HG03439 (cell line): ENCODE measurements at regions not wholly inside any gene's neighbourhood (a gene's known extent, or its start where the extent isn't known, plus 50 kb on each side); places are given as distances from the start of the nearest gene placed in this dataset.
"Not testable (repeated sequence)": the region's sequence is repeated elsewhere in the genome, so short reads cannot be mapped to it uniquely, and the experiment has no call there.

Experiments
- ATAC-seq: cut with Tn5 transposase; IDR thresholded peaks from one replicate; pipeline ENCODE4 v1.9.1; 2021; ENCODE audit warnings: mild to moderate bottlenecking, moderate library complexity; ENCODE audit not compliant: unreplicated experiment

GRCh38 chr7:101679653-101680173, 50.6 kb upstream of the MYL10 start:
- ATAC-seq: not testable (repeated sequence)

GRCh38 chr7:101680406-101681145, 51.5 kb upstream of the MYL10 start:
- no peak for ATAC-seq

- no peak for ATAC-seq
Observed at GRCh38 chr7:101681170-101682007, 52.3 kb upstream of the MYL10 start.

DNA sequence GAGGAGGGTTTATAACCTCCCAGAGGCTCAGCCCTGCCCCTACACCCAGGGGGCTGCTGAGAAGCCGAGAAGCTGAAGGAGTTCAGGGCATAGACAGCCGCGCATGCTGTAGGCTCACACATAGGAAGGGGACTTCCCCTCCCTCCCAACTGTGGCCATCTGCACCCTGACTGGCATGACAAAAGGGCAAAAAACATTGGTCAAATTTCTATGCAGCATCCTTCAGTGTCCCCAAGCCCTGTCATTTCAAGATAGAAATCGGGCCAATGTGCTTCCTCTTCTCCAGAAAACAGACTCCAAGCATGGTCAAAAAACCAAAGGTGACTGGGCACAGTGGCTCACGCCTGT, 55.9 kb upstream of the MYL10 start:
- ATAC-seq: no peak

DNA sequence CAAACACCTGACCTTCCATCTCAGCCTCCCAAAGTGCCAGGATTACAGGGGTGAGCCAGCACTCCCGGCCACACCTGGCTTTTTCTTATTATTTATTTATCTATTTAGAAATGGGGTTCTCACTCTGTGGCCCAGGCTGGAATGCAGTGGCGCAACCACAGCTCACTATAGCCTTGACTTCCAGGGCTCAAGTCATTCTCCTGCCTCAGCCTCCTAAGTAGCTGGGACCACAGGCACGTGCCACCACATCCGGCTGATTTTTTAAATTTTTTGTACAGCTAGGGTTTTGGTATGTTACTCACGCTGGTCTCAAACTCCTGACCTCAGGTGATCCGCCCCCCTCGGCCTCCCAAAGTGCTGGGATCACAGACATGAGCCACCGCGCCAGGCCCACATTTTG, 56.9 kb upstream of the MYL10 start:
- no peak for ATAC-seq

- ATAC-seq: no peak
Observed at GRCh38 chr7:101687081-101687480, 58.0 kb upstream of the MYL10 start.

GRCh38 chr7:101687791-101688182, 58.7 kb upstream of the MYL10 start:
- no peak for ATAC-seq

DNA sequence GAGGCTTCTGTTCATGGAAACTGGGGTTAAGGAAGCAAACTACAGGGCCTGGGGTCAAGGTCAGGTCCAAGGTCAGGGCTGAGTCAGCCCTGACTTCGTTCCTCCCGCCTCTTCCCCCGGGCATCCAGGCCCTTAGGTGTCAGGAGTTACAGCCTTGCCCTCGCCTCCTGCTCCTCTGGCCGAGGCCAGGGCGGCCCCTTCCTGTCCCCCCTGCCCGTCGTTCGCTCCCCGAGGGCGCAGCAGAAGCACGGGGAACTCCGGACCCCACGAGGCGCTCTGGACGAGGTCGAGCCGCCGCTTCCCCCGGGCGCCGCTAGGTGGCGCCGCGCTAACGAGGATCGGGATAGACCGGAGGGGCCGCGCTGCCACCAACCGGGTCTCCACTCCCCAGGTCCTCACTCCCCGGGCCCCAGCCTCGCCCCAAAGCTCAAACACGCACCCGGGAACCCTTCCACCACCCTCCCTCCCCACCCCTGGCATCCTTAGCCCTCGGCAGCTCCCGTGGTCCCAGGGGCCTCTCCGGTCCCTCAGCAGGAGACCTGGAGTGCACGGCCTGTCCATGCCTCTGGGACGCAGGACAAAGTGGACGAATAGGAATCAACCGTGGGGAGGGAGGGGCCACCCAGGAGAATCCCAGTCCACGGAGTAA, 59.2 kb upstream of the MYL10 start:
- ATAC-seq: peak; percentile 63

DNA sequence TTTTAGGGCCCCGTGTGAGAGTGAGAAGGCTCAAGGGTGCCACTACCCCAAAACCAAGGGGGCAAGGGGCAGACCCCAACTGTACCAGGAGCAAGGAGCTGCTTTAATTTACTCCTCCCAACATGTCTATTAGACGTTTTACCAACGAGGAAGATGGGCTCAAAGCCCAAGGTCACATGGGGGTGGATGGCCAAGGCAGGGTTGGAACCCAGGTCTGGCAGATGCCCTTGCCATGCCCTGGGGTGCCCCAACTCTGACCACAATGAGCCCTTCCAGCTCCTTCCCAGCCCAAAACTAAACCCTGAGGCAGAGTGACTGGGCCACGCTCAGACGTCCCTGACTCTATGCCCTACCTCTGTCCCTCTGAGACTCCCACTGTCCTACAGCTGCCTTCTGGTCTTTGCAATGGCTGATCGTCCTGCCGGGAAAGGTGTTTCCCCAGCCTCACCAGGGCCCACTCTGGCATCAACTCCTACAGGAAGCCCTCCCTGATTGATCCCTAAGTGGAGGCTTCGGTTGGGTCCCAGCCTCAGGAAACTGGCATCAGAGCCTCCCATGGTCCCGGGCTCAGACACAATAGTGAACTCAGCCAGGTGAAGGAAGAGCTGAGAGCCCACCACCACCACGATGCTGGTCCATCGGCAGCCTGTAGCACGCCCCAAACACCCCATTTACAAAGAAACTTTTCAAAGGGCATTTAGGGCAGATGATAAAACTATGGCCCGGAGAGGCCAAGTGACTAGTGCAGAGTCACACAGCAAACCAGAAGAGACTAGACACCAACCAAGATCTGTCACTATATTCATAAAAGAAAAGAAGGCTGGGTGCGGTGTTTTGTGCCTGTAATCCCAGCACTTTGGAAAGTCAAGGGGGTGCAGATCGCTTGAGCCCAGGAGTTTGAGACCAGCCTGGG, 60.2 kb upstream of the MYL10 start:
- ATAC-seq: no peak

DNA sequence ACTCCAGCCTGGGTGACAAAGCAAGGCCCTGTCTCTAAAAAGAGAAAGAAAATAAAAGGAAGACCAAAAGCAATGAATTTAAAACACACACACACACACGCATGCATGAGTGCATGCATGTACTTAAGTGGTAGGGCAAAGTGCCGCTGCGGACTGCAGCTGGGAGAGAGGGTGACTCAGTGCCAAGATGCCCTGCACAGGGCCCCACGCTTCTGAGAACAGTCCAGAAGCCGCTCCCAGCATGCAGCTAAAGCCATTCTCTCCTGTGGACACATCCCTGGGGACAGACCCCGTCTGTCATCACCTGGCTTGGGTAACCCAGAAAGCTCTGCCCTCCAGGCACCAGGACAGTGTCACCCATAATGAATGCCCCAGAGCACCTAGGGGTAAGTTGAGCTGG, 61.0 kb upstream of the MYL10 start:
- ATAC-seq: no peak

DNA sequence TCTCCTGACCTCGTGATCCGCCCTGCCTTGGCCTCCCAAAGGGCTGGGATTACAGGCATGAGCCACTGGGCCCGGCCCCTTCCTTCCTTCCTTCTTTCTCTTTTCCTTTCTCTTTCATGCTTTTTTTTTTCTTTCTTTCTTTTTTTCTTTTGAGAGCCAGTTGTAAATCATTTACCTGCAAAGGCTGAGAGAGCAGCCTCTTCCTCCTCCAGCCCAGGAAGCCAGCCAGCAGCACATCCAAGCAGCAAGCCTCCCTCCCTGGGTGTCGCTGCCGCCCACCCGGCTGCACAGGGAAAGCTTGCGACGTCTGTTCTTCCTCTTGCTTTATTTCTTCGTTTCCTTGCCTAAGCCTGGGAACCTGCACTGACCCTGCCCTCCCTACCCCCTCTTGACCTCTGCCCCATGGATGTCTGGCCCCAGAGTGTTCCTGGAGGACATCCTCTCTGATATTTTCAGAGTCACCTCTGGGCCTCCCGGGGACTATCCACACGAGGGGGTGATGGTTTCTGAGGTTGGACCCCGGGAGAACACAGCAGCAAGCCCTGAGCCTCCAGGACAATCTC, 62.8 kb upstream of the MYL10 start:
- no peak for ATAC-seq

DNA sequence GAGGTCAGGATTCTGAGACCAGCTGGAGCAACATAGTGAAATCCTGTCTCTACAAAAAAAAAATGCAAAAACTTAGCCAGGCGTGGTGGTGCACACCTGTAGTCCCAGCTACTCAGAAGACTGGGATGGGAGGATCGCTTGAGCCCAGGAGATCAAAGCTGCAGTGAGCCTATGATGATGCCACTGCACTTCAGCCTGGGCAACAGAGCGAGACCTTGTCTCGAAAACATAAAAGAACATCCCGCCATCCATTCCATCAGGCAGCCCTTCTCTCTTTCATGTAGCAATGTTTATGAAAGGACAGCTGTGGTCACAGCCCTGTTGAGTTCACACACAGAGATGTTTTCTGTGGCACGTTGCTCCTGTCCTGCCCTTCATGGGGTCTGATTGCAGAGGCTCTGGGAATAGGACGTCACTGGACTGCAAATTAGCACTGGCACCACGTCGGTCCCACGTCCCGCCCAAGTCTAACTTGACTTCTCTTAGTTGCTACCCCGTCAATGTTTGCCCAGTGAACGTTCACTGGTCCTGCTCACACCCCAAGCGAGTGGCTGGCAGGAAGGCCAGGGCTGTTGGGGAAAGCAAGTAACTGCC, 64.5 kb upstream of the MYL10 start:
- no peak for ATAC-seq

- ATAC-seq: no peak
Observed at GRCh38 chr7:101698964-101699363, 69.9 kb upstream of the MYL10 start.

GRCh38 chr7:101699399-101699798, 70.3 kb upstream of the MYL10 start:
- no peak for ATAC-seq

GRCh38 chr7:101699881-101700823, 71.1 kb upstream of the MYL10 start:
- ATAC-seq: no peak

- no peak for ATAC-seq
Observed at GRCh38 chr7:101701153-101701794, 72.2 kb upstream of the MYL10 start.

GRCh38 chr7:101702362-101702850, 73.3 kb upstream of the MYL10 start:
- no peak for ATAC-seq

DNA sequence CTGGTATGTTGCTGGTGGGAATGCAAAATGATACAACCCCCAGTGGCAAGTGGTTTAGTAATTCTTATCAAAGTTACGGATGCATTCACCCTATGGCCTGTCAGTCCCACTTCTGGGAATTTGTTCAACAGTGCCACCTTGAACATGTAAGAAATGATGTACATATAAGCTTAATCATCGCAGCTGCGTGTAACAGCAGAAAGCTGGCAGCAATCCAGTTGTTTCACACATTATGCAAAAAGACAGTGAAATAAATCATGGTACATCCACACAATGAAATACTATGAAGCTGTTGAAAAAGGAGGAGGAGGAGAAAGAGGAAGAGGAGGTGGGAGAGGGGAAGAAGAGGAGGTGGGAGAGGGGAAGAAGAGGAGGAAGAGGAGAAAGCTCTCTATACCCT, 76.2 kb upstream of the MYL10 start:
- ATAC-seq: no peak
